OCI-LY3 (cell line): ENCODE measurements at regions not wholly inside any gene's neighbourhood (a gene's known extent, or its start where the extent isn't known, plus 50 kb on each side); places are given as distances from the start of the nearest gene placed in this dataset.

Source experiments
- CTCF ChIP-seq: fragments of 200-600, 300-600 bp; sonication (generic); IDR thresholded peaks from 2 replicates; pipeline ENCODE4 v1.5.1; 2014; ENCODE audit warnings: antibody characterized with exemption, low read length, low read depth
- EZH2phosphoT487 ChIP-seq: fragments of 200-600 bp; shearing (Covaris generic); IDR thresholded peaks from 2 replicates; pipeline ENCODE4 v1.6.1; 2018; ENCODE audit warnings: antibody characterized with exemption, mixed run types, low read depth

GRCh38 chr10:84606428-84606827, 278.0 kb downstream of the CCSER2 start:
- TF ChIP-seq CTCF, result no peak; the same call in 1 of the 2 replicates
- no peak for TF ChIP-seq EZH2phosphoT487
